K562 (cell line): ENCODE measurements at regions not wholly inside any gene's neighbourhood (a gene's known extent, or its start where the extent isn't known, plus 50 kb on each side); places are given as distances from the start of the nearest gene placed in this dataset.

Experiments used
- CEBPB ChIP-seq: fragments of 450-650 bp; IDR thresholded peaks from 2 replicates; pipeline ENCODE4 v1.6.1; 2016; ENCODE audit warnings: missing genetic modification characterization, missing compliant biosample characterization
- ELF1 ChIP-seq: fragments of 200-800 bp; sonication (Bioruptor generic); IDR thresholded peaks from 2 replicates; pipeline ENCODE4 v1.6.1; 2016; ENCODE audit warnings: missing genetic modification characterization, missing compliant biosample characterization
- HMG20A ChIP-seq: fragments of 450-650 bp; formaldehyde crosslinking; conservative IDR thresholded peaks from 2 replicates; pipeline ENCODE4 v1.4.0; 2020; ENCODE audit warnings: mild to moderate bottlenecking, mixed read lengths
- RAD21 ChIP-seq, 2 experiments: fragments of 250-450 bp in 1 of 2; fragments of 450-650 bp in 1 of 2; sonication (Bioruptor Pico) in 1 of 2; formaldehyde crosslinking in 1 of 2; IDR thresholded peaks in 1 of 2; conservative IDR thresholded peaks in 1 of 2; 2 replicates each; pipeline versions ENCODE4 v1.4.0 to v1.8.0; 2020 to 2022; ENCODE audit warnings: mild to moderate bottlenecking in 2 of 2, moderate library complexity in 1 of 2
- U2AF2 ChIP-seq: fragments of 200-400 bp; formaldehyde crosslinking; optimal IDR thresholded peaks from 2 replicates; pipeline ENCODE3; 2017; ENCODE audit warnings: low read depth, mild to moderate bottlenecking, low read length
- ZFP30 ChIP-seq: fragments of 250-450 bp; sonication (Bioruptor Pico); IDR thresholded peaks from 2 replicates; pipeline ENCODE4 v1.8.0; 2022; ENCODE audit warnings: moderate library complexity, mild to moderate bottlenecking, inconsistent platforms, borderline replicate concordance
- TF ChIP-seq, protein P1 (sequence below), 2 experiments: fragments of 450-650 bp in 1 of 2; sonication (generic) in 1 of 2; formaldehyde crosslinking in 1 of 2; IDR thresholded peaks in 1 of 2; conservative IDR thresholded peaks in 1 of 2; 2 replicates each; pipeline versions ENCODE4 v1.6.1 to v1.8.1; 2016 to 2023; ENCODE audit warnings: mild to moderate bottlenecking in 2 of 2, moderate library complexity in 2 of 2, inconsistent platforms in 1 of 2, missing genetic modification reagents in 1 of 2
- TF ChIP-seq, protein P2 (sequence below): sonication (generic); formaldehyde crosslinking; IDR thresholded peaks from 2 replicates; pipeline ENCODE4 v1.8.1; 2023; ENCODE audit warnings: mild to moderate bottlenecking, missing genetic modification reagents
- TF ChIP-seq, protein P3 (sequence below): IDR thresholded peaks from 2 replicates; pipeline ENCODE4 v1.6.1; 2012; ENCODE audit warnings: low read depth, low read length, improper control_type of control experiment, borderline replicate concordance
- TF ChIP-seq, protein P4 (sequence below), 3 experiments: IDR thresholded peaks in 2 of 3; conservative IDR thresholded peaks in 1 of 3; 2 replicates each; pipeline ENCODE4 v1.5.1; 2011 to 2012; ENCODE audit warnings: low read length in 3 of 3, mild to moderate bottlenecking in 3 of 3, control low read depth in 2 of 3, improper control_type of control experiment in 1 of 3, inconsistent platforms in 1 of 3, low read depth in 1 of 3, mixed read lengths in 1 of 3, moderate library complexity in 1 of 3; ENCODE audit not compliant: insufficient read depth in 2 of 3

DNA sequence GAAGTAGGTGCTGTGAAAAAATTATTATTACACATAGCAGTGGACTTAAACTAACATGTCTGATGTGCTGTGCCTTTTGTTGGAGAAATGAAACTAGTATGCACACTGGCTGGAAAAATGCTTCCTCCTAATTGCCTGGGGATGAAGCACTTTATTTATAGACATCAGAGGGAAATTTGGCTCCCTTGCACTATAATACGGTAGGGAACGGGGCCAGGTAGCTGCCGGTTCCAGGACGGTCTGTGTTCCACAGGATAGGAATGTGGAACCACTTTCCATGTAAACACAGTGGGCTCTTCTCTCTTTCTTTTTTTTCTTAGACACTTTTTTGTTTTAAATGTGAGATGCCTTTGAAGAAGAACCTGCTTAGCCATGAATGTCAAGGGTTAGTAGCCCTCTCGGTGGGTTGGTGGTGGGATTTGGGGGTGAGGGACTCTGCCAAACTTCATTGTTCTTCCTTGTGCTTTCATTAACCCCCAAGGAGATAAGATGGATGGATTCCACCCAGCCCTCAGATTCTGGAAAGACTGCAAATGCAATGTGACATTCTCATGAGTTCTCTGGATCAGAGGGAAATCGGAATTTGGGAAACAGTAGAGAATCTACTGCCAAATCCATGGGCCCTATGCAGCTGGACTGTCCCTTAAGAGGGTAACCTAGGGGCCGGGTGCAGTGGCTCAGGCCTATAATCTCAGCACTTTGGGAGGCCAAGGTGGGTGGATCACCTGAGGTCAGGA lies 58.0 kb upstream of the GSC start:
- TF ChIP-seq, protein P1, sequence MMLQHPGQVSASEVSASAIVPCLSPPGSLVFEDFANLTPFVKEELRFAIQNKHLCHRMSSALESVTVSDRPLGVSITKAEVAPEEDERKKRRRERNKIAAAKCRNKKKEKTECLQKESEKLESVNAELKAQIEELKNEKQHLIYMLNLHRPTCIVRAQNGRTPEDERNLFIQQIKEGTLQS (IDR thresholded peaks at IDR 0.05), result no peak
- TF ChIP-seq, protein P1 (CRISPR knock-in tag; conservative IDR thresholded peaks at IDR 0.05), result no peak
- TF ChIP-seq CEBPB (tag) (no peak), U2AF2 (no peak), ELF1 (tag) (no peak), ZFP30 (CRISPR knock-in tag) (no peak), HMG20A (no peak), RAD21 (CRISPR knock-in tag; conservative IDR thresholded peaks at IDR 0.05 in 1 of 2, IDR thresholded peaks at IDR 0.05 in 1 of 2) (no peak)
- TF ChIP-seq, protein P2, sequence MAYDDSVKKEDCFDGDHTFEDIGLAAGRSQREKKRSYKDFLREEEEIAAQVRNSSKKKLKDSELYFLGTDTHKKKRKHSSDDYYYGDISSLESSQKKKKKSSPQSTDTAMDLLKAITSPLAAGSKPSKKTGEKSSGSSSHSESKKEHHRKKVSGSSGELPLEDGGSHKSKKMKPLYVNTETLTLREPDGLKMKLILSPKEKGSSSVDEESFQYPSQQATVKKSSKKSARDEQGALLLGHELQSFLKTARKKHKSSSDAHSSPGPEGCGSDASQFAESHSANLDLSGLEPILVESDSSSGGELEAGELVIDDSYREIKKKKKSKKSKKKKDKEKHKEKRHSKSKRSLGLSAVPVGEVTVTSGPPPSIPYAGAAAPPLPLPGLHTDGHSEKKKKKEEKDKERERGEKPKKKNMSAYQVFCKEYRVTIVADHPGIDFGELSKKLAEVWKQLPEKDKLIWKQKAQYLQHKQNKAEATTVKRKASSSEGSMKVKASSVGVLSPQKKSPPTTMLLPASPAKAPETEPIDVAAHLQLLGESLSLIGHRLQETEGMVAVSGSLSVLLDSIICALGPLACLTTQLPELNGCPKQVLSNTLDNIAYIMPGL, result no peak
- TF ChIP-seq, protein P3, sequence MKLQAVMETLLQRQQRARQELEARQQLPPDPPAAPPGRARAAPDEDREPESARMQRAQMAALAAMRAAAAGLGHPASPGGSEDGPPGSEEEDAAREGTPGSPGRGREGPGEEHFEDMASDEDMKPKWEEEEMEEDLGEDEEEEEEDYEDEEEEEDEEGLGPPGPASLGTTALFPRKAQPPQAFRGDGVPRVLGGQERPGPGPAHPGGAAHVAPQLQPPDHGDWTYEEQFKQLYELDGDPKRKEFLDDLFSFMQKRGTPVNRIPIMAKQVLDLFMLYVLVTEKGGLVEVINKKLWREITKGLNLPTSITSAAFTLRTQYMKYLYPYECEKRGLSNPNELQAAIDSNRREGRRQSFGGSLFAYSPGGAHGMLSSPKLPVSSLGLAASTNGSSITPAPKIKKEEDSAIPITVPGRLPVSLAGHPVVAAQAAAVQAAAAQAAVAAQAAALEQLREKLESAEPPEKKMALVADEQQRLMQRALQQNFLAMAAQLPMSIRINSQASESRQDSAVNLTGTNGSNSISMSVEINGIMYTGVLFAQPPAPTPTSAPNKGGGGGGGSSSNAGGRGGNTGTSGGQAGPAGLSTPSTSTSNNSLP, result no peak
- TF ChIP-seq, protein P4, sequence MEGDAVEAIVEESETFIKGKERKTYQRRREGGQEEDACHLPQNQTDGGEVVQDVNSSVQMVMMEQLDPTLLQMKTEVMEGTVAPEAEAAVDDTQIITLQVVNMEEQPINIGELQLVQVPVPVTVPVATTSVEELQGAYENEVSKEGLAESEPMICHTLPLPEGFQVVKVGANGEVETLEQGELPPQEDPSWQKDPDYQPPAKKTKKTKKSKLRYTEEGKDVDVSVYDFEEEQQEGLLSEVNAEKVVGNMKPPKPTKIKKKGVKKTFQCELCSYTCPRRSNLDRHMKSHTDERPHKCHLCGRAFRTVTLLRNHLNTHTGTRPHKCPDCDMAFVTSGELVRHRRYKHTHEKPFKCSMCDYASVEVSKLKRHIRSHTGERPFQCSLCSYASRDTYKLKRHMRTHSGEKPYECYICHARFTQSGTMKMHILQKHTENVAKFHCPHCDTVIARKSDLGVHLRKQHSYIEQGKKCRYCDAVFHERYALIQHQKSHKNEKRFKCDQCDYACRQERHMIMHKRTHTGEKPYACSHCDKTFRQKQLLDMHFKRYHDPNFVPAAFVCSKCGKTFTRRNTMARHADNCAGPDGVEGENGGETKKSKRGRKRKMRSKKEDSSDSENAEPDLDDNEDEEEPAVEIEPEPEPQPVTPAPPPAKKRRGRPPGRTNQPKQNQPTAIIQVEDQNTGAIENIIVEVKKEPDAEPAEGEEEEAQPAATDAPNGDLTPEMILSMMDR (IDR thresholded peaks at IDR 0.05 in 2 of 3, conservative IDR thresholded peaks at IDR 0.05 in 1 of 3; ENCODE audit: insufficient read depth in 2 of 3, low read depth in 1 of 3, low read length in 3 of 3), result no peak
